H1 (cell line): ENCODE measurements at regions not wholly inside any gene's neighbourhood (a gene's known extent, or its start where the extent isn't known, plus 50 kb on each side); places are given as distances from the start of the nearest gene placed in this dataset.
A peak's percentile ranks its signal among the peaks of the same experiment; 100 is the strongest.

Experiments used
- CTCF ChIA-PET: fragments of 300-600 bp; sonication (Branson Sonifier 250); formaldehyde crosslinking; loops from one replicate; lab custom pipeline; 2021; ENCODE audit not compliant: partially characterized antibody; lab: Charles Lee
- POLR2A ChIA-PET: fragments of 300-600 bp; sonication (Branson Sonifier 250); formaldehyde crosslinking; loops from one replicate; lab custom pipeline; 2021; ENCODE audit warnings: inconsistent platforms; ENCODE audit not compliant: partially characterized antibody; lab: Charles Lee
- DNase-seq, 2 experiments: peaks; one replicate each; pipeline versions ENCODE4 v3.0.0 to v3.0.0-alpha.2; 2010 to 2022; ENCODE audit warnings: low spot score in 2 of 2, low read depth in 1 of 2, mixed read lengths in 1 of 2
- FAIRE-seq: peaks from 2 replicates; lab custom pipeline; 2011; peaks lifted over from hg19 to GRCh38; lab: Jason Lieb, UNC
- H2AFZ ChIP-seq: 2 replicates; pipeline ENCODE4 v1.8.1; 2012; ENCODE audit warnings: low read length, inconsistent platforms
- H2AK5ac ChIP-seq: 2 replicates; pipeline ENCODE4 v1.6.1; 2013; ENCODE audit warnings: low read depth, low read length
- H2BK120ac ChIP-seq: replicated peaks from 2 replicates; pipeline ENCODE3; 2013; ENCODE audit warnings: low read depth, low read length, inconsistent platforms
- H2BK12ac ChIP-seq: 2 replicates; pipeline ENCODE4 v1.6.1; 2013; ENCODE audit warnings: low read depth, low read length
- H2BK15ac ChIP-seq: 2 replicates; pipeline ENCODE4 v1.6.1; 2013; ENCODE audit warnings: low read length
- H2BK20ac ChIP-seq: 2 replicates; pipeline ENCODE4 v1.6.1; 2013; ENCODE audit warnings: low read length
- H2BK5ac ChIP-seq: 2 replicates; pipeline ENCODE4 v1.6.1; 2013; ENCODE audit warnings: low read depth, low read length
- H3K14ac ChIP-seq: 2 replicates; pipeline ENCODE4 v1.6.1; 2013; ENCODE audit warnings: inconsistent platforms; ENCODE audit not compliant: insufficient read length
- H3K18ac ChIP-seq: 2 replicates; pipeline ENCODE4 v1.6.1; 2013; ENCODE audit warnings: low read length; ENCODE audit errors: extremely low read depth
- H3K23ac ChIP-seq: 2 replicates; pipeline ENCODE4 v1.6.1; 2013; ENCODE audit warnings: inconsistent platforms; ENCODE audit not compliant: insufficient read length
- H3K23me2 ChIP-seq: 2 replicates; pipeline ENCODE4 v1.6.1; 2013; ENCODE audit warnings: low read depth, low read length
- H3K27ac ChIP-seq: 2 replicates; pipeline ENCODE4 v1.6.1; 2011; ENCODE audit warnings: low read depth, low read length, inconsistent platforms
- H3K27me3 ChIP-seq, 4 experiments: replicated peaks in 1 of 4; 1 replicate in 1 of 4; 2 replicates in 3 of 4; pipeline versions ENCODE4 v1.6.1 to v1.8.1; 2011 to 2013; ENCODE audit warnings: low read length in 3 of 4, mild to moderate bottlenecking in 3 of 4, inconsistent platforms in 2 of 4, mixed read lengths in 2 of 4, moderate library complexity in 1 of 4; ENCODE audit not compliant: control insufficient read depth in 3 of 4, insufficient read depth in 3 of 4; ENCODE audit errors: extremely low read depth in 1 of 4
- H3K36me3 ChIP-seq, 4 experiments: 2 replicates each; pipeline versions ENCODE4 v1.6.1 to v1.8.1; 2011 to 2013; ENCODE audit warnings: mild to moderate bottlenecking in 4 of 4, low read length in 3 of 4, moderate library complexity in 2 of 4, control low read depth in 1 of 4, inconsistent platforms in 1 of 4; ENCODE audit not compliant: insufficient read depth in 4 of 4, control insufficient read depth in 2 of 4
- H3K4ac ChIP-seq: replicated peaks from 2 replicates; pipeline ENCODE3; 2013; ENCODE audit warnings: low read length, low read depth, mixed read lengths, inconsistent platforms; ENCODE audit not compliant: insufficient read length
- H3K4me1 ChIP-seq, 4 experiments: replicated peaks in 1 of 4; 1 replicate in 1 of 4; 2 replicates in 3 of 4; pipeline versions ENCODE4 v1.6.1 to v1.8.1; 2011 to 2013; ENCODE audit warnings: low read length in 3 of 4, inconsistent platforms in 2 of 4, mixed read lengths in 1 of 4; ENCODE audit not compliant: insufficient read depth in 4 of 4, control insufficient read depth in 3 of 4
- H3K4me2 ChIP-seq, 2 experiments: 2 replicates each; pipeline versions ENCODE4 v1.6.1 to v1.8.1; 2011 to 2013; ENCODE audit warnings: low read depth in 2 of 2, low read length in 2 of 2, control low read depth in 1 of 2, inconsistent platforms in 1 of 2, mild to moderate bottlenecking in 1 of 2; ENCODE audit not compliant: insufficient read depth in 1 of 2
- H3K4me3 ChIP-seq, 4 experiments: fragments of 200-600, 300-600 bp in 1 of 4; sonication (generic), shearing (Covaris generic), sonication (Bioruptor Twin) in 1 of 4; 2 replicates each; pipeline versions ENCODE4 v1.5.1 to v1.8.1; 2011 to 2016; ENCODE audit warnings: low read length in 4 of 4, low read depth in 3 of 4, control low read depth in 2 of 4, inconsistent platforms in 2 of 4, mild to moderate bottlenecking in 2 of 4, mixed read lengths in 1 of 4, moderate library complexity in 1 of 4; ENCODE audit not compliant: insufficient read depth in 2 of 4; ENCODE audit errors: extremely low read depth in 1 of 4
- H3K56ac ChIP-seq: replicated peaks from 2 replicates; pipeline ENCODE3; 2013; ENCODE audit warnings: low read depth, mild to moderate bottlenecking, mixed read lengths, low read length, inconsistent platforms; ENCODE audit not compliant: insufficient read length
- H3K79me1 ChIP-seq: 2 replicates; pipeline ENCODE4 v1.6.1; 2013; ENCODE audit warnings: low read depth, low read length, control low read depth
- H3K79me2 ChIP-seq, 2 experiments: 2 replicates each; pipeline versions ENCODE4 v1.6.1 to v1.8.1; 2012 to 2013; ENCODE audit warnings: low read length in 2 of 2, mild to moderate bottlenecking in 2 of 2, inconsistent platforms in 1 of 2; ENCODE audit not compliant: insufficient read depth in 2 of 2, control insufficient read depth in 1 of 2
- H3K9ac ChIP-seq, 4 experiments: replicated peaks in 1 of 4; 1 replicate in 1 of 4; 2 replicates in 3 of 4; pipeline versions ENCODE4 v1.6.1 to v1.8.1; 2011 to 2013; ENCODE audit warnings: low read depth in 3 of 4, low read length in 3 of 4, control low read depth in 2 of 4, mild to moderate bottlenecking in 2 of 4, moderate library complexity in 2 of 4, inconsistent platforms in 1 of 4; ENCODE audit errors: extremely low read depth in 1 of 4
- H3K9me3 ChIP-seq, 2 experiments: 2 replicates each; pipeline versions ENCODE4 v1.6.1 to v1.8.1; 2012 to 2013; ENCODE audit warnings: mild to moderate bottlenecking in 2 of 2, moderate library complexity in 2 of 2, control low read depth in 1 of 2, inconsistent platforms in 1 of 2, low read depth in 1 of 2, low read length in 1 of 2, mixed read lengths in 1 of 2; ENCODE audit not compliant: insufficient read depth in 2 of 2
- H4K20me1 ChIP-seq, 2 experiments: replicated peaks in 1 of 2; 2 replicates each; pipeline versions ENCODE3 to v1.8.1; 2011 to 2013; ENCODE audit warnings: inconsistent platforms in 2 of 2, low read length in 2 of 2, mild to moderate bottlenecking in 1 of 2; ENCODE audit not compliant: insufficient read depth in 2 of 2, control insufficient read depth in 1 of 2
- H4K5ac ChIP-seq: 2 replicates; pipeline ENCODE4 v1.6.1; 2013; ENCODE audit warnings: low read length, low read depth, mixed read lengths, inconsistent platforms; ENCODE audit not compliant: insufficient read length
- H4K8ac ChIP-seq: 2 replicates; pipeline ENCODE4 v1.8.0; 2013; ENCODE audit warnings: mild to moderate bottlenecking, moderate library complexity, low read length, inconsistent platforms; ENCODE audit not compliant: insufficient read depth; ENCODE audit errors: extremely low read depth
- H4K91ac ChIP-seq: replicated peaks from 2 replicates; pipeline ENCODE3; 2013; ENCODE audit warnings: low read length, mixed read lengths, inconsistent platforms; ENCODE audit not compliant: insufficient read length
- MAFK ChIP-seq: IDR thresholded peaks from 2 replicates; pipeline ENCODE4 v1.6.1; 2012; ENCODE audit warnings: low read depth, mild to moderate bottlenecking, improper control_type of control experiment, low read length
- TBP ChIP-seq: IDR thresholded peaks from 2 replicates; pipeline ENCODE4 v1.6.1; 2011; ENCODE audit warnings: low read depth, low read length, improper control_type of control experiment
- WGBS, 2 experiments: shearing (Covaris generic) in 1 of 2; methylation state at CpG; one replicate each; pipeline versions ENCODE4 v1.1.6 to v1.1.7; 2013 to 2015; ENCODE audit warnings: low lambda C conversion rate in 2 of 2, mixed read lengths in 2 of 2, inconsistent platforms in 1 of 2, low coverage in 1 of 2, missing lambda C conversion rate in 1 of 2; ENCODE audit not compliant: insufficient replicate concordance in 2 of 2, insufficient coverage in 1 of 2, insufficient read length in 1 of 2; ENCODE audit errors: extremely low coverage in 1 of 2, missing lambda C conversion rate in 1 of 2; 5-methylcytosine and 5-hydroxymethylcytosine counted together

DNA sequence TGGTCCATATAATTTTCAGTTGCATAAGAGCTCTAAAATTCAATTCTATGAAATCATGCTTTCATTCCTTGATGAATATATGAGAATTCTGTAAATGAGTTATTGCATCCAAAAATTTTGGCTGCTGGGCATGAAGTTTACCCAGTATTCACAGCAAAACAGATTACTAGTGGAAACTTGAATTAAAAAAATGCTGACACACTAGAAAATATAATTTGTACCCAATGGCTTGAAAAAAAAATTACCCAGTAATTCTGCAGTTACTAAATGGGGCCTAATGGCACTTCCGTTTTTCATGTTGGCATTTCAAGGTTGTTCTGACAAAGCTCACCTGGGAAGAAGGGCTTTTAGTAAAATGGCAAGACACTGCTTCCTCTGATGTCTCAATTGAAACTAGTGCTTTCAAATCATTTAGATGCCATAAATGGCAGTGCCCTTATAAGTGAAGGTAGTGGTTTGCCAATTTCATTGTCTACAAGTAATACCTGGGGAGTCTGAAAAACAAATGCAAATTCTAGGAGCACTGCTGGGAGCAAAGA lies 343.6 kb downstream of the TDRD15 start:
- Histone ChIP-seq H2BK15ac (no peak overlapping the region), H3K4ac (no peak overlapping the region), H3K18ac (no peak overlapping the region), H3K9me3 (no peaks in the 10 kb centered on the region), H2BK120ac (no peak overlapping the region), H2AFZ (no peak overlapping the region), H3K56ac (no peak overlapping the region), H3K9ac (no peak overlapping the region), H3K36me3 (no peaks in the 10 kb centered on the region), H2AK5ac (no peak overlapping the region), H2BK12ac (no peak overlapping the region), H3K23me2 (no peaks in the 10 kb centered on the region), H3K4me3 (no peak overlapping the region), H3K27ac (no peak overlapping the region), H4K5ac (no peak overlapping the region), H2BK20ac (no peak overlapping the region), H3K23ac (no peak overlapping the region), H4K91ac (no peak overlapping the region), H3K4me2 (no peak overlapping the region), H3K79me2 (no peaks in the 10 kb centered on the region), H4K20me1 (no peaks in the 10 kb centered on the region), H2BK5ac (no peak overlapping the region), H3K14ac (no peak overlapping the region), H3K79me1 (no peaks in the 10 kb centered on the region), H3K4me1 (no peaks in the 10 kb centered on the region; a peak in 2 of 7 replicates), H4K8ac (no peak overlapping the region), H3K27me3 (no peaks in the 10 kb centered on the region)
- TF ChIP-seq MAFK (peak; percentile 51; the same call in 1 of the 2 replicates), TBP (no peak)
- FAIRE-seq, result no peak
- ChIA-PET CTCF (no interaction called here), POLR2A (no interaction called here)
- DNase-seq, result no peak
- WGBS, 2 experiments, result 68% methylated on average over 1 of the region's 1 CpG; no CpG with 5 or more reads in 1 of the 2 experiments
